ENCODE measurements at regions not wholly inside any gene's neighbourhood (a gene's known extent, or its start where the extent isn't known, plus 50 kb on each side); places are given as distances from the start of the nearest gene placed in this dataset.
"Not testable (repeated sequence)": the region's sequence is repeated elsewhere in the genome, so short reads cannot be mapped to it uniquely, and the experiment has no call there.

DNA sequence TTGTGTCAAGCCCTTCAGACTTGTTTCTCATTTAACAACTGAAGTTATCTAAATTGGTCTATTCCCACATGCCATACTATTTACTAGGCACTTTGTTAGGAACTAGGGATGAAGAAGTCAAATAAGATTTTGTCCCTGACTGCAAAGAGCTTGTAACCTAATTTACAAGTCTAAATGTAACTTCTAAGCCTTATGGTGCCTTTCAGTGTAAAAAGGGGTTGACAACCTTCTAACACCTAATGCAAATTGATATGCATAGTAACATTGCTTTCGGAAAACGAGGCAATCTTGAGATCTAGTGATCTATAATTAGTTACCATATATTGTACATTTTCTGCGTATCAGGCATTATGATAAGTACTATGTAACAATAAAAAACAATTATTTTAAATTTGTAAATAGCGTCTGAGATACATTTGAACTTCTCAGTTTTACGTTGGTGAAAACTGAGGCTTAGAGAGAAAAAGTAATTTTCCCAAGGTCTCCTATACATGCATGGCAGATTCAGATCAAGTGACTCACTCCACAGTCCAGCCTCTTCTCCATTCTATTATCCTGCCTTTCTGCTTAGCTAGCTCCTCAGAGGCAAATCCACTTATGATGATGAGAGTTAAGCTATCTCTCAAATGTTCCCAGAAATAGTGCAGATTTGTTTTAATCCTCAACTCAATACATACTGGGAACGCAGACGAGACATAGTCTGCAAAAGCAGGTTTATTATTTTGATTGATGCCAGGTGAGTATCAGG is 764.9 kb upstream of the SLITRK5 start:
- POLR2A ChIA-PET (ENCODE audit: low non-redundant PET): no interaction called here
- H3K27ac ChIP-seq: no peak overlapping the region
- DNase-seq (ENCODE audit: low spot score): no peak
- CTCF ChIA-PET: interaction anchor here (0.7 kb wide), 1 partner anchor 437 kb away, joined by 3 read pairs; no protein-coding TSS in a partner anchor
- TF ChIP-seq, protein P1, sequence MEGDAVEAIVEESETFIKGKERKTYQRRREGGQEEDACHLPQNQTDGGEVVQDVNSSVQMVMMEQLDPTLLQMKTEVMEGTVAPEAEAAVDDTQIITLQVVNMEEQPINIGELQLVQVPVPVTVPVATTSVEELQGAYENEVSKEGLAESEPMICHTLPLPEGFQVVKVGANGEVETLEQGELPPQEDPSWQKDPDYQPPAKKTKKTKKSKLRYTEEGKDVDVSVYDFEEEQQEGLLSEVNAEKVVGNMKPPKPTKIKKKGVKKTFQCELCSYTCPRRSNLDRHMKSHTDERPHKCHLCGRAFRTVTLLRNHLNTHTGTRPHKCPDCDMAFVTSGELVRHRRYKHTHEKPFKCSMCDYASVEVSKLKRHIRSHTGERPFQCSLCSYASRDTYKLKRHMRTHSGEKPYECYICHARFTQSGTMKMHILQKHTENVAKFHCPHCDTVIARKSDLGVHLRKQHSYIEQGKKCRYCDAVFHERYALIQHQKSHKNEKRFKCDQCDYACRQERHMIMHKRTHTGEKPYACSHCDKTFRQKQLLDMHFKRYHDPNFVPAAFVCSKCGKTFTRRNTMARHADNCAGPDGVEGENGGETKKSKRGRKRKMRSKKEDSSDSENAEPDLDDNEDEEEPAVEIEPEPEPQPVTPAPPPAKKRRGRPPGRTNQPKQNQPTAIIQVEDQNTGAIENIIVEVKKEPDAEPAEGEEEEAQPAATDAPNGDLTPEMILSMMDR (conservative IDR thresholded peaks at IDR 0.05; ENCODE audit: low read depth): no peak

DNA sequence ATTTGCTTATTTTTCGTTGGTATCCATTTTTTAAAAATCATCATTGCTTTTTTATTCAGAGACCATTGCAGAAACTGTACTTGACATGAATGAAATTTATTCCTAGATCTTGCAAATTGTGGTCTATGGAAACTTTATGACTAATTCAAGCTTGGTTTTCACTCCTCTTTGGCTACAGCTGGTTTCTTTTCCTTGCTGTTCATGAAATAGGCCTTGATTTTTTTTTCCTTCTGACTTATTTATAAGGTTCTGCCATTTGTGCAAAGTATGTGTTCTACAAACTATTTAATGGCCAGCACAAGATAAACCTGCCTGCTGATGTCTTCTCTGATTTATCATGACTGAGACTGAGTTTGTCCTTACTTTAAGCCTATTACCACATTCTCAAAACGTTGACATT is 764.0 kb upstream of the SLITRK5 start:
- POLR2A ChIA-PET (ENCODE audit: low non-redundant PET): no interaction called here
- H3K27ac ChIP-seq: no peak overlapping the region
- DNase-seq (ENCODE audit: low spot score): no peak
- TF ChIP-seq, protein P1 (conservative IDR thresholded peaks at IDR 0.05; ENCODE audit: low read depth): no peak
- CTCF ChIA-PET: interaction anchor here (0.7 kb wide), 1 partner anchor 436 kb away, joined by 3 read pairs; no protein-coding TSS in a partner anchor

DNA sequence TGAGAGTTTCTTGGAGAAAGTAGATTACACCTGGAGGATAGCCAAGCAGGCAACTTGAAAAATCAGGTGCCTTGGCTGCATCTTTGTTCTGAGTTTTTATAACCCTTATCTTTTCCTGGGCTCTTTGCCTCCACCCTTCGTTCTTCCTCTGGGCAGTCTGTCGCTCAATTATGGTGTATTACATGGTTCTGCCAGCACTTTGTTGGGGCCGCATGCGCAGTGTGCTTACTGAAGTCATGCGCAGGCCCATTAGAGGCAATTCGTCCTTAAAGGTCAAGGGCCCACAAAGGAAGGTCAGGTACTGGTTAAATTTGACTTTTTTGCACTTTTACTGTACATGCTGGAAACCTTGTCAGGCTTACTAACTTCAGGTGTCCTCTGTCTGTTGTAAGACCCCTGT is 761.9 kb upstream of the SLITRK5 start:
- no peak overlapping the region for H3K27ac ChIP-seq
- ChIA-PET CTCF (no interaction called here), POLR2A (ENCODE audit: low non-redundant PET) (no interaction called here)
- DNase-seq (ENCODE audit: low spot score): no peak
- TF ChIP-seq, protein P1 (conservative IDR thresholded peaks at IDR 0.05; ENCODE audit: low read depth): no peak

DNA sequence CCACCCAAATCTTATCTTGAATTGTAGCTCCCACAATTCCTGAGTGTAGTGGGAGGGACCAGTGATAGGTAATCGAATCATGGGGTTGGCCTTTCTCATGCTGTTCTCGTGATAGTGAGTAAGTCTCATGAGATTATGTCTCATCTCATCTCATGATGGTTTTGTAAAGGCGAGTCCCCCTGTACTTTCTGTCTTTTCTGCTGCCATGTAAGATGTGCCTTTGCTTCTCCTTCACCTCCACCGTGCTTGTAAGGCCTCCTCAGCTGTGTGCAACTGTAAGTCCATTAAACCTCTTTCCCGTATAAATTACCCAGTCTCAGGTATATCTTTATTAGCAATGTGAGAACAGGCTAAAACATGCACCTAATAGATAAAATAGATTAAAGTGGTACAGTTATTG is 756.4 kb upstream of the SLITRK5 start:
- POLR2A ChIA-PET (ENCODE audit: low non-redundant PET): no interaction called here
- CTCF ChIA-PET: no interaction called here

DNA sequence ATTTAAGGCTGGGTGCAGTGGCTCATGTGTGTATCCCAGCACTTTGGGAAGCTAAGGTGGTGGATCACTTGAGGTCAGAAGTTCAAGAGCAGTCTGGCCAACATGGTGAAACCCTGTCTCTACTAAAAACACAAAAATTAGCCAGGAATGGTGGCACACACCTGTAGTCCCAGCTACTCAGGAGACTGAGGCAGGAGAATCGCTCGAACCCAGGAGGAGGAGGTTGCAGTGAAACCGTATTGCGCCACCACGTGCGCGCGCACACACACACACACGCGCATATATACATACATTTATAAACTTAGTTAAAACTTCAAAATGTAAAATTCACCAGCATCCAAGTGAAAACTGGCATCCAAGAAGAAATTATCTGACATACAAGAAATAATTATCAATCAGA is 753.7 kb upstream of the SLITRK5 start:
- H3K27ac ChIP-seq; CTCF ChIA-PET; DNase-seq (ENCODE audit: low spot score); POLR2A ChIA-PET (ENCODE audit: low non-redundant PET): not testable (repeated sequence)

More for the DNA sequence above, 756.4 kb upstream of the SLITRK5 start:
- DNase-seq (ENCODE audit: low spot score): no peak
- TF ChIP-seq, protein P1 (conservative IDR thresholded peaks at IDR 0.05; ENCODE audit: low read depth): no peak
- no peak overlapping the region for H3K27ac ChIP-seq

DNA sequence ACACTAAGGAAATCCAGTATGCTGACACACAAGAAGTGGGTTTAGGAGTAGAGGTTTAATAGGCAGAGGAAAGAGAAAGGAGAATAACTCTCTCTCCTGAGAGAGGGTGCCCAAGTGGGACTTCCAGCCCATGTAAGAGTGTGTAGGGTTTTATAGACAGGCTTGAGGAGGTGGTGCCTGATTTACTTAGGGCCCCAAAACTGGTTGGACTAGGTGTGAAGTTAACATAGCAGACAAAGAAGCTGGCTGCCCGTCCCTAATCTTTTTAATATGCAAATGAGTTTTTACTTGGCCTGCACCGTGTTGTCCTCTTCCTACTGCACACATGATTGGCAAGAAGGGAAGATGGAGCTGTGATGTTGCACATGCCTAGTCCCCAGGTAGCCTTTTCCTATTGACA is 752.5 kb upstream of the SLITRK5 start:
- no peak for DNase-seq (ENCODE audit: low spot score)
- ChIA-PET CTCF (no interaction called here), POLR2A (ENCODE audit: low non-redundant PET) (no interaction called here)
- TF ChIP-seq, protein P1 (conservative IDR thresholded peaks at IDR 0.05; ENCODE audit: low read depth): no peak
- no peak overlapping the region for H3K27ac ChIP-seq

DNA sequence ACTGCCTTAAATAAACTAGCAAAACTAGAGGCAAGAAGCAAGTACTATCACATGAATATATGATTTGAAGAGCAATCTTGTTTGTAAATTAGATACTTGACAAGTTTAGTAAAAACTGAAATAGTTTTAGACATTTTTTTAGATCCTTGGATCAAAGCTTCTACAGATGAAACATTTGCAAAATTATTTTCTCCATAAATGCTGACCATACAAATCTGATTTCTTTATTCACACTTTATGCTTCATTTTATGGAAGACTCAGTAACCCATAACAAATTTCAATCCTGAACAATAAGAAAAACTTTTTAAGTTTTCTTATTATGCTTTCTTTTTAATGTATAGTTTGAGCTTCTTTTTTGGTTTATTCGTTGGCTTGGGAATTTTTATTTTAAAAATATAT is 750.2 kb upstream of the SLITRK5 start:
- POLR2A ChIA-PET (ENCODE audit: low non-redundant PET): no interaction called here
- no peak overlapping the region for H3K27ac ChIP-seq
- TF ChIP-seq, protein P1 (conservative IDR thresholded peaks at IDR 0.05; ENCODE audit: low read depth): no peak
- CTCF ChIA-PET: no interaction called here
- no peak for DNase-seq (ENCODE audit: low spot score)
